ENCODE measurements at regions not wholly inside any gene's neighbourhood (a gene's known extent, or its start where the extent isn't known, plus 50 kb on each side); places are given as distances from the start of the nearest gene placed in this dataset.
"Not testable (repeated sequence)": the region's sequence is repeated elsewhere in the genome, so short reads cannot be mapped to it uniquely, and the experiment has no call there.

GRCh38 chr2:224174521-224174920 is 135.4 kb upstream of the SERPINE2 start:
- CTCF ChIA-PET, result no interaction called here

GRCh38 chr2:224173933-224174332 is 134.8 kb upstream of the SERPINE2 start:
- no peak overlapping the region for H3K4me3 Mint-ChIP-seq
- POLR2A ChIA-PET, result no interaction called here
- H3K9me3 Mint-ChIP-seq, result no peaks in the 10 kb centered on the region
- peaks cover 10% of the 10 kb centered on the region for H3K27me3 Mint-ChIP-seq
- no peak overlapping the region for H3K27ac Mint-ChIP-seq
- no peaks in the 10 kb centered on the region for H3K4me1 Mint-ChIP-seq
- no peak for DNase-seq
- no peaks in the 10 kb centered on the region for H3K36me3 Mint-ChIP-seq (ENCODE audit: low read depth)
- CTCF ChIA-PET, result no interaction called here

More at GRCh38 chr2:224174521-224174920, 135.4 kb upstream of the SERPINE2 start:
- Mint-ChIP-seq H3K27ac (no peak overlapping the region), H3K9me3 (no peaks in the 10 kb centered on the region), H3K36me3 (ENCODE audit: low read depth) (no peaks in the 10 kb centered on the region), H3K27me3 (peaks cover 10% of the 10 kb centered on the region), H3K4me1 (no peaks in the 10 kb centered on the region), H3K4me3 (no peak overlapping the region)
- POLR2A ChIA-PET, result no interaction called here
- DNase-seq, result no peak

DNA sequence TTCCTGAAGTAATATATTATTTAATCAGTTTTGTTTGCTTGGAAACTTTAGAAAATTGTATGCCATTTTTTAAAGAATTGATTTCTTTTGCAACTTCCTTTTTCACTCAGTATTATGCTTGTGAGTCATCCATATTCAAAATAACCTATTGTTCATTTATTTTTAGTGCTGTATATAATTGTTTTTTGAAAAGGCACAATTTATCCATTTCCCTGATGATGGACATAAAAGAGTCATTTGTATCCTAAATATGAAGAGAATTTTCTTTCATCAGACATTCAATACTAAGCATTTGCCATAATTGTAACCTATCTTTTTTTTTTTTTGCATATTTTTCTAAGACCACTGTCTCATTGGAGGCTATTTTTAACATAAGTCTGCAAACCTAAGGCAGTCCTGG is 134.1 kb upstream of the SERPINE2 start:
- no peak for DNase-seq
- Mint-ChIP-seq H3K4me3 (no peak overlapping the region), H3K27me3 (peaks cover 13% of the 10 kb centered on the region), H3K36me3 (ENCODE audit: low read depth) (no peaks in the 10 kb centered on the region), H3K27ac (no peak overlapping the region), H3K4me1 (no peaks in the 10 kb centered on the region), H3K9me3 (no peaks in the 10 kb centered on the region)
- ChIA-PET CTCF (no interaction called here), POLR2A (no interaction called here)

GRCh38 chr2:224171226-224171625 is 132.1 kb upstream of the SERPINE2 start:
- Mint-ChIP-seq H3K36me3 (ENCODE audit: low read depth) (no peaks in the 10 kb centered on the region), H3K4me3 (no peak overlapping the region), H3K9me3 (no peaks in the 10 kb centered on the region), H3K27ac (no peak overlapping the region), H3K27me3 (peaks cover 19% of the 10 kb centered on the region), H3K4me1 (no peaks in the 10 kb centered on the region)
- POLR2A ChIA-PET, result no interaction called here
- DNase-seq, result no peak
- CTCF ChIA-PET, result interaction anchor here (1.0 kb wide), 1 partner anchor 10 kb away, joined by 3 read pairs; no protein-coding TSS in a partner anchor

DNA sequence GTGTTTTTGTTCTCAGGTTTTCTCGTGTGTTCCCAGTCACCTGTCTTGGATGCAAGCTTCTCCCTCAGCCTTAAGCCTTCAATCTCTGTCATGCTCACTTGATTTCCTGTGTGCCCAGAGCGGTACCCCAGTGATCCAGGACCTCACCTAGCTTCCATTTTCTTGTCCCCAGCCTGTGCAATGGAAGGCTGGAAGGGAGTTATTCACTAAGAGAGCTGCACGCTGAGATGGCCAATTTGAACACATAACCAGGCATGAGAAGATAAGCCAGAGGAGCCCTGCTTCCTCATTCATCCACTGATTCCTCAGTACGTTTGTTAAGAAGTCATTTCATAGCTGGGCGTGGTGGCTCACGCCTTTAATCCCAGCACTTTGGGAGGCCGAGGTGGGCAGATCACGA is 130.8 kb upstream of the SERPINE2 start:
- DNase-seq, result no peak
- peaks cover 23% of the 10 kb centered on the region for H3K27me3 Mint-ChIP-seq
- no peak overlapping the region for H3K4me3 Mint-ChIP-seq
- H3K27ac Mint-ChIP-seq, result no peak overlapping the region
- ChIA-PET POLR2A (no interaction called here), CTCF (interaction anchor here (0.7 kb wide), 1 partner anchor 974 kb away, joined by 4 read pairs; no protein-coding TSS in a partner anchor)
- H3K4me1 Mint-ChIP-seq, result no peaks in the 10 kb centered on the region
- H3K9me3 Mint-ChIP-seq, result no peaks in the 10 kb centered on the region
- no peaks in the 10 kb centered on the region for H3K36me3 Mint-ChIP-seq (ENCODE audit: low read depth)

DNA sequence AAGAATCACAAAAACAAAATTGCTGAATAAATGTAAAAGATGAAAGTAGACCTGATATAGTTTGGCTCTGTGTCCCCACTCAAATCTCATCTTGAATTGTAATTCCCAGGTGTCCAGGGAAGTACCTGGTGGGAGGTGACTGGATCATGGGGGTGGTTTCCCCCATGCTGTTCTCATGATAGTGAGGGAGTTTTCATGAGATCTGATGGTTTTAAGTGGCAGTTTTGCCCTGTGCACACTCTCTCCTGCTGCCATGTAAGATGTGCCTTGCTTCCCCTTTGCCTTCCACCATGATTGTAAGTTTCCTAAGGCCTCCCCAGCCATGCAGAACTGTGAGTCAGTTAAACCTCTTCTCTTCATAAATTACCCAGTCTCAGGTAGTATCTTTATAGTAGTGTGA is 128.7 kb upstream of the SERPINE2 start:
- H3K27ac Mint-ChIP-seq; H3K4me3 Mint-ChIP-seq; H3K4me1 Mint-ChIP-seq; DNase-seq; CTCF ChIA-PET; POLR2A ChIA-PET; H3K36me3 Mint-ChIP-seq (ENCODE audit: low read depth); H3K9me3 Mint-ChIP-seq: not testable (repeated sequence)
- peaks cover 23% of the 10 kb centered on the region for H3K27me3 Mint-ChIP-seq

- Mint-ChIP-seq H3K36me3 (ENCODE audit: low read depth) (no peaks in the 10 kb centered on the region), H3K27ac (no peak overlapping the region), H3K4me1 (no peaks in the 10 kb centered on the region), H3K9me3 (no peaks in the 10 kb centered on the region), H3K4me3 (no peak overlapping the region), H3K27me3 (peaks cover 20% of the 10 kb centered on the region)
- POLR2A ChIA-PET, result no interaction called here
- CTCF ChIA-PET, result no interaction called here
- DNase-seq, result no peak
Measured at GRCh38 chr2:224166654-224167053, 127.6 kb upstream of the SERPINE2 start.

DNA sequence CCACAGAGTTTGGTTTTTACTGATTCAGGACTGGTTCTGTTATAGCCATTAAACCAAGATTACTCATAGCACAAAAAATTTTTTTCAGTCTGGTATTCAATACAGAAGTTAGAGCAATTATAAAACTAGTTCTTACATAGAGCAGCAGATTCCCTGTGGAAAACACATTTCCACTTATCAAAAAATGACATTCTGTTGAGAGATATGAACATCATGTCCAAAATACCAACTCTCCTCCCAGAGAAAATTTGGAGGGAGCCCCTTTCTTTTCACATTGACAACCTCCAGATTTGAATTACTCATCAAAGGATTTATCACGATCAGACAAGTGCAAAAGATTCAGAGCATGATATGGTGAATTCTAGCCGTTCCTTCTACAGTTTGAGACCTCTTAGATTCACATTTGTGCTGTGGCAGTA is 126.8 kb upstream of the SERPINE2 start:
- CTCF ChIA-PET, result no interaction called here
- Mint-ChIP-seq H3K9me3 (no peaks in the 10 kb centered on the region), H3K27me3 (peaks cover 20% of the 10 kb centered on the region), H3K4me3 (no peak overlapping the region), H3K4me1 (no peaks in the 10 kb centered on the region), H3K36me3 (ENCODE audit: low read depth) (no peaks in the 10 kb centered on the region), H3K27ac (no peak overlapping the region)
- no peak for DNase-seq
- POLR2A ChIA-PET, result no interaction called here

- CTCF ChIA-PET, result no interaction called here
- H3K27me3 Mint-ChIP-seq, result peaks cover 22% of the 10 kb centered on the region
- H3K27ac Mint-ChIP-seq, result no peak overlapping the region
- POLR2A ChIA-PET, result no interaction called here
- H3K4me3 Mint-ChIP-seq, result no peak overlapping the region
- H3K9me3 Mint-ChIP-seq, result no peaks in the 10 kb centered on the region
- H3K4me1 Mint-ChIP-seq, result no peaks in the 10 kb centered on the region
- H3K36me3 Mint-ChIP-seq (ENCODE audit: low read depth), result no peaks in the 10 kb centered on the region
- DNase-seq, result no peak
Measured at GRCh38 chr2:224163566-224164307, 124.7 kb upstream of the SERPINE2 start.

DNA sequence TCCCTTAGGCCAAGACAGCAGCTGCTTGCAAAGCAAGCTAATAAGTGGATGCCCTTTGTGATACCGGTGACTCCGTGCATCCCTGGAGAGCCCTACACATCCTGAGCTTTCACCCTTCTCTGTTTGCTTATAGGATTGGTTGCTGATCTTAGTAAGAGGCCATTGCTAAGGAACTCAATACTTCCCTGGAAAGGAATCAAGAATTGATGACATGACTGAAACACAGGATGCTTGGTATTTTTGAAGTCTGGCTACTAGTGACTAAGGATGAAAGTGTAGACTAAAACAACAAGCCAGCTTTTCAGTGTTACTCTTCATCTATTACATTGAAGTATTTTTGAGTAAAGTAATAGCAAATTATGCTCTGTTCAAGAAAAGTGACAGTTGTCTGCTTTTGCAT is 123.0 kb upstream of the SERPINE2 start:
- Mint-ChIP-seq H3K27ac (no peak overlapping the region), H3K36me3 (ENCODE audit: low read depth) (no peaks in the 10 kb centered on the region)

DNA sequence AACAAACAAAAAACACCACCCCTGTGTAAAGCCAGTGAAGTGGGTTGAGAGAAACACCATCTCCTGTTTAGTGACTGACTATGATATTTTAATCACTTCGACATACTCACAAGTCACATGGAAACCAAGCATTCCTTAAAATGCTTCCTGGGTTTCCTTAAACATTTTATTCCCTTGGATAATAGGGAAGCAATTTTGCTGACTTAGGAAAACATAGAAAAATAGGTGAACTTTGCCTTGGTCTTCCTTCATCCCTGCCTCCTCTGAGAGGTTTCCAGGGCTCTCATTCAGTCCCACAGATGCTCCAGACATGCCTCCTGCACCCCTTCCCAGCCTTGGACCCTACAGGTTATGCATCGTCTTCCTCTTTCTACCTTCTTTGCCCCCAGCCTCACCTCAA is 122.6 kb upstream of the SERPINE2 start:
- POLR2A ChIA-PET, result no interaction called here
- Mint-ChIP-seq H3K36me3 (ENCODE audit: low read depth) (no peaks in the 10 kb centered on the region), H3K27me3 (peaks cover 13% of the 10 kb centered on the region), H3K4me3 (no peak overlapping the region), H3K4me1 (no peaks in the 10 kb centered on the region), H3K9me3 (no peaks in the 10 kb centered on the region), H3K27ac (no peak overlapping the region)
- DNase-seq, result no peak
- CTCF ChIA-PET, result no interaction called here

More for the DNA sequence above, 123.0 kb upstream of the SERPINE2 start:
- ChIA-PET POLR2A (no interaction called here), CTCF (no interaction called here)
- no peak for DNase-seq
- Mint-ChIP-seq H3K27me3 (peaks cover 15% of the 10 kb centered on the region), H3K4me1 (no peaks in the 10 kb centered on the region), H3K4me3 (no peak overlapping the region), H3K9me3 (no peaks in the 10 kb centered on the region)

- H3K4me1 Mint-ChIP-seq, result no peaks in the 10 kb centered on the region
- H3K4me3 Mint-ChIP-seq, result no peak overlapping the region
- no peak for DNase-seq
- H3K9me3 Mint-ChIP-seq, result no peaks in the 10 kb centered on the region
- H3K27ac Mint-ChIP-seq, result no peak overlapping the region
- H3K27me3 Mint-ChIP-seq, result peaks cover 12% of the 10 kb centered on the region
- CTCF ChIA-PET, result interaction anchor here (0.9 kb wide), 1 partner anchor 10 kb away, joined by 3 read pairs; no protein-coding TSS in a partner anchor
- H3K36me3 Mint-ChIP-seq (ENCODE audit: low read depth), result no peaks in the 10 kb centered on the region
- POLR2A ChIA-PET, result no interaction called here
Measured at GRCh38 chr2:224160917-224161316, 121.8 kb upstream of the SERPINE2 start.

DNA sequence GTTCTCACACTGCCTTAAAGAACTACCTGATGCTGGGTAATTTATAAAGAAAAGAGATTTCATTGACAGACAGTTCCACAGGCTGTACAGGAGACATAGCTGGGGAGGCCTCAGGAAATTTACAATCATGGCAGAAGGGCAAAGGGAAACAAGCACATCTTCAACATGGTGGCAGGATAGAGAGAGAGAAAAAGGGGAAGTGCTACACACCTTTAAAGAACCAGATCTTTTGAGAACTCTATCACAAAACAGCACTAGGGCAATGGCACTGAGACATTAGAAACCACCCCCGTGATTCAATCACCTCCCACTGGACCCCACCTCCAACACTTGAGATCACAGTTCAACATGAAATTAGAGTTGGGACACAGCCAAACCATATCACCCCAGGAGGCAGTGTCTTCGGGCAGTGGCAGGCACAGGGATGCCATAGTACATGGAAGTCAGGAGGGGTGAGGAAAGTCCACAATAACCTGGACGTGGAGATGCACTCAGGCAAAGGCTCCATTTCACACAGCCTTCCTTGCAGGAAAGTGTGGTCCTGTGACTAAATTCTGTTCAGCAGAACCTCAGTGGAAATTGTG is 120.4 kb upstream of the SERPINE2 start:
- DNase-seq, result no peak
- H3K4me1 Mint-ChIP-seq, result no peaks in the 10 kb centered on the region
- no peaks in the 10 kb centered on the region for H3K36me3 Mint-ChIP-seq (ENCODE audit: low read depth)
- ChIA-PET CTCF (no interaction called here), POLR2A (no interaction called here)
- H3K9me3 Mint-ChIP-seq, result no peaks in the 10 kb centered on the region
- H3K4me3 Mint-ChIP-seq, result no peak overlapping the region
- H3K27me3 Mint-ChIP-seq, result peaks cover 8% of the 10 kb centered on the region
- no peak overlapping the region for H3K27ac Mint-ChIP-seq

- H3K27me3 Mint-ChIP-seq, result peaks cover 4% of the 10 kb centered on the region
- CTCF ChIA-PET, result no interaction called here
- no peak for DNase-seq
- no peaks in the 10 kb centered on the region for H3K4me1 Mint-ChIP-seq
- H3K9me3 Mint-ChIP-seq, result no peaks in the 10 kb centered on the region
- POLR2A ChIA-PET, result no interaction called here
- H3K4me3 Mint-ChIP-seq, result no peak overlapping the region
- no peaks in the 10 kb centered on the region for H3K36me3 Mint-ChIP-seq (ENCODE audit: low read depth)
- no peak overlapping the region for H3K27ac Mint-ChIP-seq
Measured at GRCh38 chr2:224158831-224159230, 119.7 kb upstream of the SERPINE2 start.

Measured in activated CD4-positive, alpha-beta memory T cell treated with anti-CD3 and anti-CD28 coated beads, Interleukin-2, amount 10 ng/mL, durations not matched to agents 7 days and 5 days (primary cell).